OCI-LY1 (cell line): ENCODE measurements at regions not wholly inside any gene's neighbourhood (a gene's known extent, or its start where the extent isn't known, plus 50 kb on each side); places are given as distances from the start of the nearest gene placed in this dataset.

Experiments used
- CTCF ChIP-seq: fragments of 200-600 bp; sonication (generic), shearing (Covaris generic); IDR thresholded peaks from 2 replicates; pipeline ENCODE4 v1.5.1; 2017; ENCODE audit warnings: mild to moderate bottlenecking, antibody characterized with exemption, low read length, moderate library complexity, mixed read lengths
- EZH2 ChIP-seq: fragments of 200-600 bp; sonication (generic), shearing (Covaris generic); IDR thresholded peaks from 2 replicates; pipeline ENCODE4 v1.8.0; 2017; ENCODE audit warnings: borderline replicate concordance, mixed run types, mild to moderate bottlenecking, antibody characterized with exemption, low read length, moderate library complexity, mixed read lengths

DNA sequence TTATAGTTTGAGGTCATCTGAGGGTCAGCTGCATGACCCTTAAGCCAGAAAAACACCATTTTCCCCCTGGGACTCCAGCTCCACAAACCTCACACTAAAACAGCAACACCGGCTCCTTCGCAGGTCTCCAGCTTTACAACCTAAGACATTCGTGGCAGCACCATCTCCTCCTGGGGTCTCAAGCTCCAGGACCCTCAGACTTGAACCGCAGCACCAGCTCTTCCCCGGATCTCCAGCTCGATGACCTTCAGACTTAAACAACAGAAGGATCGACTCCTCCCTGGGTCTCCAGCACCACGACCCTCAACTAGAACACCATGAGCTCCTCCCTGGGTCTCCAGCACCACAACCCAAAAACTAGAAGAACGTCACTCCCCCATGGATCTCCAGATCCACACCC lies 233.7 kb upstream of the CNTN6 start:
- TF ChIP-seq CTCF (no peak), EZH2 (no peak)
